ELR (cell line): ENCODE measurements at regions not wholly inside any gene's neighbourhood (a gene's known extent, or its start where the extent isn't known, plus 50 kb on each side); places are given as distances from the start of the nearest gene placed in this dataset.

Experiments
- DNase-seq: peaks from one replicate; pipeline ENCODE4 v3.0.0-alpha.2; 2015; ENCODE audit warnings: low read depth

- no peak for DNase-seq
Measured at GRCh38 chr15:94607176-94607654, 375.9 kb downstream of the MCTP2 start.

- DNase-seq: no peak
Measured at GRCh38 chr15:94610069-94610468, 378.7 kb downstream of the MCTP2 start.

GRCh38 chr15:94610485-94610884 is 379.1 kb downstream of the MCTP2 start:
- no peak for DNase-seq

GRCh38 chr15:94611656-94612055 is 380.3 kb downstream of the MCTP2 start:
- no peak for DNase-seq

- no peak for DNase-seq
Measured at GRCh38 chr15:94615688-94616087, 384.3 kb downstream of the MCTP2 start.

GRCh38 chr15:94620632-94621031 is 389.3 kb downstream of the MCTP2 start:
- no peak for DNase-seq

- no peak for DNase-seq
Measured at GRCh38 chr15:94621736-94622135, 390.4 kb downstream of the MCTP2 start.

GRCh38 chr15:94626949-94627348 is 395.6 kb downstream of the MCTP2 start:
- no peak for DNase-seq

GRCh38 chr15:94631608-94632007 is 400.2 kb downstream of the MCTP2 start:
- no peak for DNase-seq

GRCh38 chr15:94638183-94638582 is 406.8 kb downstream of the MCTP2 start:
- DNase-seq: no peak

- no peak for DNase-seq
Measured at GRCh38 chr15:94639701-94640100, 408.3 kb downstream of the MCTP2 start.

- DNase-seq: no peak
Measured at GRCh38 chr15:94644433-94644832, 413.1 kb downstream of the MCTP2 start.

GRCh38 chr15:94653071-94653470 is 421.7 kb downstream of the MCTP2 start:
- no peak for DNase-seq

GRCh38 chr15:94655249-94655880 is 424.0 kb downstream of the MCTP2 start:
- DNase-seq: no peak

- no peak for DNase-seq
Measured at GRCh38 chr15:94665676-94666441, 434.5 kb downstream of the MCTP2 start.

- DNase-seq: no peak
Measured at GRCh38 chr15:94666553-94666952, 435.2 kb downstream of the MCTP2 start.

- DNase-seq: no peak
Measured at GRCh38 chr15:94667109-94667508, 435.7 kb downstream of the MCTP2 start.

GRCh38 chr15:94670438-94671034 is 439.2 kb downstream of the MCTP2 start:
- DNase-seq: peak; percentile 27

GRCh38 chr15:94671858-94672532 is 440.6 kb downstream of the MCTP2 start:
- no peak for DNase-seq

- no peak for DNase-seq
Measured at GRCh38 chr15:94673801-94674200, 442.4 kb downstream of the MCTP2 start.

GRCh38 chr15:94674296-94674695 is 442.9 kb downstream of the MCTP2 start:
- DNase-seq: no peak

- no peak for DNase-seq
Measured at GRCh38 chr15:94677202-94677790, 445.9 kb downstream of the MCTP2 start.
